ENCODE measurements at regions not wholly inside any gene's neighbourhood (a gene's known extent, or its start where the extent isn't known, plus 50 kb on each side); places are given as distances from the start of the nearest gene placed in this dataset.
"Not testable (repeated sequence)": the region's sequence is repeated elsewhere in the genome, so short reads cannot be mapped to it uniquely, and the experiment has no call there.

DNA sequence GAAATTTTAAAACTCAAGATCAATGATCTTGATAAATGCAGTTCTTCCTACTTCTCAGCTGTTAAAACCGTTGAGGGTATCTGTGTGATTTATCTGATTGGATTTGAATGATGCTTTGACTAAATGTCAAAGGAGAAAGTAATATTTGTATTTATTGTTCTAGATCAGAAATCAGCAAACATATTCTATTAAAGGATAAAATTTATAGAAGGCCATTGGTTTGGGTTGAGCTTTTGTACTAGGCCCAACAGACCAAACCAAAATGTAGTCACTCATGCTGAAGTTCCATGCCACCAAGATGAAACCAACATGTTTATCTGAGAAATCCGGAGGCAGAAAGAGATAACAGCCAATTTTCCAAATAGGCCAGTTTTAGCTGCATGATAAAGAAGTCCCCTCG lies 64.5 kb upstream of the BMP2K start:
- no peak overlapping the region for H3K4me3 ChIP-seq (ENCODE audit: low read depth, low read length)
- no peak for TF ChIP-seq CTCF (IDR thresholded peaks at IDR 0.05; ENCODE audit: low read depth, low read length, missing control alignments)
- DNase-seq (ENCODE audit: low read depth), result no peak

- not testable (repeated sequence) for DNase-seq (ENCODE audit: low read depth); H3K4me3 ChIP-seq (ENCODE audit: low read depth, low read length)
These were observed 61.6 kb upstream of the BMP2K start for GRCh38 chr4:78714598-78714997.

GRCh38 chr4:78715372-78715771 lies 60.8 kb upstream of the BMP2K start:
- H3K4me3 ChIP-seq (ENCODE audit: low read depth, low read length), result not testable (repeated sequence)

GRCh38 chr4:78717712-78718111 lies 58.4 kb upstream of the BMP2K start:
- H3K4me3 ChIP-seq (ENCODE audit: low read depth, low read length); DNase-seq (ENCODE audit: low read depth): not testable (repeated sequence)

More at GRCh38 chr4:78715372-78715771, 60.8 kb upstream of the BMP2K start:
- not testable (repeated sequence) for DNase-seq (ENCODE audit: low read depth)

- DNase-seq (ENCODE audit: low read depth), result no peak
- TF ChIP-seq CTCF (IDR thresholded peaks at IDR 0.05; ENCODE audit: low read depth, low read length, missing control alignments), result no peak
- no peak overlapping the region for H3K4me3 ChIP-seq (ENCODE audit: low read depth, low read length)
These were observed 55.9 kb upstream of the BMP2K start for GRCh38 chr4:78720204-78720603.

DNA sequence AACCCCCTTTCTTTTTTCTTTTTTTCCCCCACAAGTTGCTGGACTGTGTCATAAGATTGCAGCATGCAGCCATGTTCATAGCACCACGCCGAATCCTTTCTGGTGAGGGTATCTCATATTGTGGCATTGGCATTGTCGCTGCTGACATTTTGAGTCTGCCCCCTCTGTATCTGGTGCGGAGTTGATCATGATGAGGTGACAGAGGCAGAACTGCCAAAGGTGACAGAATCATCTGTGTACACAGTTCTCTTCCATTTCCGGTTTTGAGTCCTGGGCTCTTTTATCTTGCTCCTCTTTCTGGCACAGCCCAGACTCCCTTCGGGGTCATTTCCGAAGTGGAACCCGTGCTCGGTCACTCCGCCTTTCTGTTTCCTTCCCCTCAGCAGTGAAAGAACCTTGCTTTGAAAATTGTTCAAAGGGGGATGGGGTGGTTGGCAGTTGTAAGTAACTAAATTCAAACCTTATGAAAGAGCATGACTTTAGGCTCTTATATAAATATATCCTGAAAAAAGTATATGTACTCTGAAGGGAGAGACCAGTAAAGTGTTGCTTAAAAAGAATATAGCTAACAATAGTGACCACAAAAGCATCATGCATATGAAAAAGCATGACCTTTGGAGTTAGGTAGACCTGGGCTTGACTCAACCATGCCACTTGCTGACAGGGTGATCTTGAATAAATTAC lies 55.0 kb upstream of the BMP2K start:
- no peak for TF ChIP-seq CTCF (IDR thresholded peaks at IDR 0.05; ENCODE audit: low read depth, low read length, missing control alignments)
- DNase-seq (ENCODE audit: low read depth), result no peak
- no peak overlapping the region for H3K4me3 ChIP-seq (ENCODE audit: low read depth, low read length)

DNA sequence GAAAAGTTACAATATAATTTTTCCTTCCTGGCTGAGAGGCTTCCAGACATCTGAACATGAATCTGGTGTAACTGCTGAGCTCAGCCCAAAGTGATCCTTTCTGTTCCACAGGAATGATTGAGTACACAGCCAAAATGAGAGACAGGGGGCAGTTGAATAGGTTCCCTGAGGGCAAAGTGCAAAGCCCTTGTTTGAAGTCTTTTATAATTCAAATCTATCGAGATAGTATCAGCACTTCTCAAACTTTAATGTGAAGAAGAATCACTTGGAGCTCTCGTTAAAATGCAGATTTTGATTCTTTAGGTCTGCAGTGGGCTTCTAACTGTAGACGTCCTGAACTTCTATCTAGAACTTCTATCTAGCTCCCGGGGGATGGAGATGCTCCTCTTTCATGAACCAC lies 54.4 kb upstream of the BMP2K start:
- DNase-seq (ENCODE audit: low read depth), result no peak
- no peak for TF ChIP-seq CTCF (IDR thresholded peaks at IDR 0.05; ENCODE audit: low read depth, low read length, missing control alignments)
- H3K4me3 ChIP-seq (ENCODE audit: low read depth, low read length), result no peak overlapping the region

- no peak for TF ChIP-seq CTCF (IDR thresholded peaks at IDR 0.05; ENCODE audit: low read depth, low read length, missing control alignments)
- no peak for DNase-seq (ENCODE audit: low read depth)
- H3K4me3 ChIP-seq (ENCODE audit: low read depth, low read length), result no peak overlapping the region
These were observed 53.8 kb upstream of the BMP2K start for GRCh38 chr4:78722320-78722719.

DNA sequence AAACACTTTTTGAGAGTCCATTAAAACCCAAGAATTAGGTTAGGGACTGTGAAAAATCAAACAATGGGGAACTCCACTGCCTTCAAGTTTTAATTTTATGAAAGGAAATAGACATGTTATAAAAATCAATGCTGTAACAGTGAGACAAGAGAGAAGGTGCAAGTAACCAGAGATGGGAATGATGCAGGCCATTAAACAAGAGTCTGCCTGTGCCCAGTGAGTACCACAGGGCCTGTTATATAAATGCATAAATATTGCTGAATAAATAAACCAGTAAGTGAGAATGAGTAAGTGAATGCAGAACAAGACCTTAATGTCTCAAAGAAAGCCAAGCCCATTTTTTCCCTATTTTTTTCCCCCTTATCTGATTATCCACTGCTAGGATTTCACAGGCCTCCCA lies 53.3 kb upstream of the BMP2K start:
- no peak for DNase-seq (ENCODE audit: low read depth)
- no peak overlapping the region for H3K4me3 ChIP-seq (ENCODE audit: low read depth, low read length)
- TF ChIP-seq CTCF (IDR thresholded peaks at IDR 0.05; ENCODE audit: low read depth, low read length, missing control alignments), result no peak

Measured in GM12864 (cell line).